ENCODE measurements at regions not wholly inside any gene's neighbourhood (a gene's known extent, or its start where the extent isn't known, plus 50 kb on each side); places are given as distances from the start of the nearest gene placed in this dataset.

- TF ChIP-seq HCFC1 (IDR thresholded peaks at IDR 0.05; ENCODE audit: low read length): no peak
- no peak for TF ChIP-seq TBL1XR1 (IDR thresholded peaks at IDR 0.05; ENCODE audit: low read depth, low read length)
- no peak for TF ChIP-seq EED (IDR thresholded peaks at IDR 0.05; ENCODE audit: low read depth)
- TF ChIP-seq CREM (IDR thresholded peaks at IDR 0.05; ENCODE audit: low read depth): no peak
- no peak for TF ChIP-seq NKRF (conservative IDR thresholded peaks at IDR 0.05)
- TF ChIP-seq STAT1 (conservative IDR thresholded peaks at IDR 0.05): no peak
- TF ChIP-seq IRF4 (IDR thresholded peaks at IDR 0.05; ENCODE audit: low read depth, low read length): no peak
- TF ChIP-seq MAX (IDR thresholded peaks at IDR 0.05; ENCODE audit: low read depth, low read length): no peak
- no peak for TF ChIP-seq RAD21 (IDR thresholded peaks at IDR 0.05; ENCODE audit: insufficient read depth, low read depth, low read length)
- no peak for TF ChIP-seq ESRRA (IDR thresholded peaks at IDR 0.05; ENCODE audit: low read length)
- no peak for TF ChIP-seq PAX8 (IDR thresholded peaks at IDR 0.05)
- no peak for TF ChIP-seq SREBF2 (IDR thresholded peaks at IDR 0.05; ENCODE audit: low read length)
- TF ChIP-seq IRF5 (IDR thresholded peaks at IDR 0.05; ENCODE audit: borderline replicate concordance): no peak
- Histone ChIP-seq H3K9ac (ENCODE audit: control insufficient read depth, insufficient read depth, low read length) (no peak overlapping the region), H3K4me2 (ENCODE audit: control insufficient read depth, insufficient read depth) (no peak overlapping the region), H3K4me3 (no peak overlapping the region), H3K27ac (ENCODE audit: control insufficient read depth, insufficient read depth) (no peak overlapping the region), H3K4me1 (ENCODE audit: control insufficient read depth, insufficient read depth, low read length) (no peaks in the 10 kb centered on the region), H3K79me2 (ENCODE audit: control insufficient read depth, insufficient read depth, low read length) (no peaks in the 10 kb centered on the region), H2AFZ (ENCODE audit: control insufficient read depth, low read depth, low read length) (no peak overlapping the region), H3K9me3 (replicated peaks; ENCODE audit: control insufficient read depth, insufficient read depth, low read length) (no peaks in the 10 kb centered on the region; the same call in 2 of the 3 replicates), H3K27me3 (replicated peaks in 1 of 2; ENCODE audit: control insufficient read depth in 2 of 2, insufficient read depth in 2 of 2, low read length in 1 of 2) (no peaks in the 10 kb centered on the region), H4K20me1 (ENCODE audit: control insufficient read depth, insufficient read depth) (no peaks in the 10 kb centered on the region), H3K36me3 (ENCODE audit: control insufficient read depth in 2 of 2, insufficient read depth in 2 of 2, low read length in 1 of 2) (no peaks in the 10 kb centered on the region)
- intact Hi-C loops (cut with micrococcal nuclease; ENCODE audit: unreplicated experiment) (no loop called here), in situ Hi-C loops (cut with MboI) (no loop called here)
- FAIRE-seq (no peak), ATAC-seq (no peak), DNase-seq (ENCODE audit: low read depth, low spot score) (no peak)
- ChIA-PET POLR2A (no interaction called here), SMC1A (ENCODE audit: uncharacterized antibody, unreplicated experiment) (no interaction called here), RAD21 (ENCODE audit: unreplicated experiment) (no interaction called here), CTCF (no interaction called here)
- 8% methylated on average over 4 of the region's 4 CpGs for WGBS (ENCODE audit: insufficient coverage, insufficient replicate concordance, low lambda C conversion rate, missing lambda C conversion rate)
- BruUV-seq (replicated peaks): no TSS peak
Measured at GRCh38 chr7:48734695-48735406, 189.5 kb upstream of the CDC14C start.
